Endothelial cell (in vitro differentiated cells): ENCODE measurements at regions not wholly inside any gene's neighbourhood (a gene's known extent, or its start where the extent isn't known, plus 50 kb on each side); places are given as distances from the start of the nearest gene placed in this dataset.

Experiments
- DNase-seq: peaks from one replicate; pipeline ENCODE4 v3.0.0; 2021; ENCODE audit warnings: low spot score
- H3K27ac Mint-ChIP-seq: one replicate; pipeline ENCODE4 v1.8.0; 2021; ENCODE audit warnings: mixed read lengths, inconsistent platforms; ENCODE audit not compliant: unreplicated experiment
- H3K27me3 Mint-ChIP-seq: one replicate; pipeline ENCODE4 v1.8.0; 2021; ENCODE audit warnings: mild to moderate bottlenecking, moderate library complexity, mixed read lengths, inconsistent platforms; ENCODE audit not compliant: unreplicated experiment
- H3K36me3 Mint-ChIP-seq: one replicate; pipeline ENCODE4 v1.8.0; 2021; ENCODE audit warnings: mild to moderate bottlenecking, low read depth, mixed read lengths, inconsistent platforms; ENCODE audit not compliant: unreplicated experiment
- H3K4me1 Mint-ChIP-seq: one replicate; pipeline ENCODE4 v1.8.0; 2021; ENCODE audit warnings: mild to moderate bottlenecking, mixed read lengths, inconsistent platforms; ENCODE audit not compliant: unreplicated experiment
- H3K4me3 Mint-ChIP-seq: one replicate; pipeline ENCODE4 v1.8.0; 2021; ENCODE audit warnings: mild to moderate bottlenecking, mixed read lengths, inconsistent platforms; ENCODE audit not compliant: unreplicated experiment
- H3K9me3 Mint-ChIP-seq: one replicate; pipeline ENCODE4 v1.8.0; 2021; ENCODE audit warnings: mixed read lengths, inconsistent platforms; ENCODE audit not compliant: unreplicated experiment
- TF ChIP-seq, protein P1 (sequence below): fragments of 200-600 bp; sonication (generic); IDR thresholded peaks from one replicate; pipeline ENCODE4 v1.5.0; 2021; ENCODE audit warnings: antibody characterized with exemption; ENCODE audit not compliant: unreplicated experiment

DNA sequence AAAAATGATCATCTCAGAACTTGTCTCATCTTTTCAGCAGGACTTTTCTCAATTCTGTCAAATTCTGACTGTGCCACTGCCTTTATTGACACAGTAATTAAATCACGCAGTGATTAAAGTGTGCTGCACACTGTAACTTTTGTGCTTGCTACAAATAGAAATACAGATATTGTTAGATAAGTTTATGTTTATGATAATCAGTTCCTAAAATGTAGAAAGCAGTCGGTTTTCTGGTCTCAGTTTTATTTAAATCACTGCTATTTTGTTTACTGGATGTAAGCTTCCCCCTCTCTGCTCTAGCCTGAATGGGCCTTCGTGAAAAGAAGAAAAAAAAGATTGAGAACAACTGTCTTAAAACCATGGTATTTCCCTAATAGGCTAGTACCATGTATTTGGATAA is 258.8 kb upstream of the STARD13 start:
- Mint-ChIP-seq H3K27me3 (peaks cover 14% of the 10 kb centered on the region), H3K4me1 (peaks cover 31% of the 10 kb centered on the region), H3K36me3 (no peaks in the 10 kb centered on the region), H3K4me3 (no peak overlapping the region), H3K27ac (peak overlapping the region; percentile 99), H3K9me3 (no peaks in the 10 kb centered on the region)
- TF ChIP-seq, protein P1, sequence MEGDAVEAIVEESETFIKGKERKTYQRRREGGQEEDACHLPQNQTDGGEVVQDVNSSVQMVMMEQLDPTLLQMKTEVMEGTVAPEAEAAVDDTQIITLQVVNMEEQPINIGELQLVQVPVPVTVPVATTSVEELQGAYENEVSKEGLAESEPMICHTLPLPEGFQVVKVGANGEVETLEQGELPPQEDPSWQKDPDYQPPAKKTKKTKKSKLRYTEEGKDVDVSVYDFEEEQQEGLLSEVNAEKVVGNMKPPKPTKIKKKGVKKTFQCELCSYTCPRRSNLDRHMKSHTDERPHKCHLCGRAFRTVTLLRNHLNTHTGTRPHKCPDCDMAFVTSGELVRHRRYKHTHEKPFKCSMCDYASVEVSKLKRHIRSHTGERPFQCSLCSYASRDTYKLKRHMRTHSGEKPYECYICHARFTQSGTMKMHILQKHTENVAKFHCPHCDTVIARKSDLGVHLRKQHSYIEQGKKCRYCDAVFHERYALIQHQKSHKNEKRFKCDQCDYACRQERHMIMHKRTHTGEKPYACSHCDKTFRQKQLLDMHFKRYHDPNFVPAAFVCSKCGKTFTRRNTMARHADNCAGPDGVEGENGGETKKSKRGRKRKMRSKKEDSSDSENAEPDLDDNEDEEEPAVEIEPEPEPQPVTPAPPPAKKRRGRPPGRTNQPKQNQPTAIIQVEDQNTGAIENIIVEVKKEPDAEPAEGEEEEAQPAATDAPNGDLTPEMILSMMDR: no peak
- DNase-seq: no peak

DNA sequence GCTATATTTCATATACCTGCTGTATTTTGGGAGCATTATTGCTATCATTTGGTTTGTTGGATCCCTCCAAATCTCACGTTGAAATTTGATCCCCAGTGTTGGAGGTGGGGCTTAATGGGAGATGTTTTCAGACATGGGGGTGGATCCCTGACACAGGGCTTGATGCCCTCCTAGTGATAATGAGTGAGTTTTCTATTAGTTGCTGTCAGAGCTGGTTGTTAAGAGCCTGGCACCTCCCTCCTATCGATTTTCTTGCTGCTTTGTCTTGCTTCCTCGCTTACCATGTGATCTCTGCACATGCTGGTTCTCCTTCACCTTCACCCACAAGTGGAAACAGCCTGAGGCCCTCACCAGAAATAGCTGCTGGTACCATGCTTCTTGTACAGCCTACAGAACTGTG is 259.9 kb upstream of the STARD13 start:
- DNase-seq: no peak
- Mint-ChIP-seq H3K27ac (peak overlapping the region; percentile 48), H3K27me3 (peaks cover 14% of the 10 kb centered on the region), H3K9me3 (no peaks in the 10 kb centered on the region), H3K4me1 (peaks cover 30% of the 10 kb centered on the region), H3K36me3 (no peaks in the 10 kb centered on the region), H3K4me3 (peak overlapping the region; percentile 79)
- TF ChIP-seq, protein P1: no peak

DNA sequence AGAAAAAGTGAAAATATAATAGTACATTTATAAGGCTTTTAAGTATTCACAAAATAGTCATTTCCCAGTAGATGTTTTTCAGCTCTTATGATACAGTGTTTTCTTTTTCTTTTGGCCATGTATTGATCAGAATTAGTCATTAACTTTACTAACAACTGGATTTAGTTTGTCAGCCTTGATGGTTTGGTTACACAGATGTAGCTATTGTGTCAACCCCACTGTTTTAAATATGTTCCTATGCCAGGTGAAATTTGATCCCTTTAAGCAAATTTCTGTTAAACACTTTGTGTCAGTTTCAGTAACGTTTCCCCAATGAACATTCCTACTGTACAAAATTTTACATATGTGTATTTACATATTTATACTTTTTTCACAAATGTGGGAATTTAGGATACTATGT is 261.5 kb upstream of the STARD13 start:
- no peak for DNase-seq
- TF ChIP-seq, protein P1: no peak
- H3K9me3 Mint-ChIP-seq: no peaks in the 10 kb centered on the region

DNA sequence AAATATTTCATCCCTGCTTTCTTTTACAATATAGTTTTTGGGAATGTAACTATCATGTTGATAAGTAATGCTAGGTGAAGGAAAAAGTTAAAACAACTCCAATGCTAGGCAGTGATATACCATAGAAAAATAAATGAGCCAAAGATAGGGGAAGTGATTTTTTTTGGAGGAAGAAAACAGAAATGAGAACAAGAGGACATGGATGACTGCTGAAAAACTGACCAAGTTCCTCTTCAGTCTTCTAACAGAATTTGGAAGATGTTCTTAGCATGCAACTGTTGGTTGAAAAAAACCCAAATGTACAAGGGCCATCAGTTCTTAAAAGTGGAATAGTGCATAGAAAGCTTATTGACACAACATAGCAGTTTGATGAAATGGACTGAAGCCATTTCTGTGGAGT is 262.5 kb upstream of the STARD13 start:
- peaks cover 7% of the 10 kb centered on the region for H3K27me3 Mint-ChIP-seq
- no peak overlapping the region for H3K27ac Mint-ChIP-seq
- H3K4me3 Mint-ChIP-seq: no peak overlapping the region
- no peaks in the 10 kb centered on the region for H3K9me3 Mint-ChIP-seq
- DNase-seq: no peak
- TF ChIP-seq, protein P1: no peak
- no peaks in the 10 kb centered on the region for H3K36me3 Mint-ChIP-seq
- H3K4me1 Mint-ChIP-seq: peaks cover 14% of the 10 kb centered on the region

More for the DNA sequence above, 261.5 kb upstream of the STARD13 start:
- no peaks in the 10 kb centered on the region for H3K36me3 Mint-ChIP-seq
- peaks cover 17% of the 10 kb centered on the region for H3K4me1 Mint-ChIP-seq
- no peak overlapping the region for H3K27ac Mint-ChIP-seq
- no peak overlapping the region for H3K4me3 Mint-ChIP-seq
- peaks cover 12% of the 10 kb centered on the region for H3K27me3 Mint-ChIP-seq

DNA sequence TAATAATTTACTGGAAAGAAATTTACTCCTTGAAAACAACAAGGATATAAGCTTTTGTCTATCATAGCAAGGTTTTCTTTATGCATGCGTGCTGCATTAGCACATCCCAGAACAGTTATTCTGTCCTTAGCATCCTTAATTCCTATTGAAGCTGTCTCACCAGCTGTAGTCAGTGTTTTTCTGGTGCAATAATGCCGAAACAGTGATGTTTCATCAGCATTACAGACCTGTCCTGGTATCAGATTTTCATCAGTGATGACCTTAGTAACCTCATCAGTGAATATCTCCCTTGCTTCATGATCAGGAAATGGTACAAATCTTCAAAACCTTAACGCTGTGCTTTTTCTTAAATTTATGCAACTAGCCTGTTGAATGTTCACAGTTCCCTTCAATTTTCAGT is 264.7 kb upstream of the STARD13 start:
- peaks cover 3% of the 10 kb centered on the region for H3K4me1 Mint-ChIP-seq
- DNase-seq: no peak
- no peaks in the 10 kb centered on the region for H3K9me3 Mint-ChIP-seq
- no peak overlapping the region for H3K27ac Mint-ChIP-seq
- no peak overlapping the region for H3K4me3 Mint-ChIP-seq
- peaks cover 3% of the 10 kb centered on the region for H3K27me3 Mint-ChIP-seq
- TF ChIP-seq, protein P1: no peak
- H3K36me3 Mint-ChIP-seq: no peaks in the 10 kb centered on the region
